GM23338 (cell line): ENCODE measurements at regions not wholly inside any gene's neighbourhood (a gene's known extent, or its start where the extent isn't known, plus 50 kb on each side); places are given as distances from the start of the nearest gene placed in this dataset.

Experiments used
- ATAC-seq: fragments of 200-7000 bp; cut with Tn5 transposase; 3 replicates; pipeline ENCODE4 v1.9.1; 2020
- DNase-seq: peaks from one replicate; pipeline ENCODE4 v3.0.0-alpha.2; 2015; ENCODE audit warnings: low spot score
- H2AFZ ChIP-seq: fragments of 200-600 bp; sonication (generic); 2 replicates; pipeline ENCODE4 v1.8.0; 2016; ENCODE audit warnings: antibody characterized with exemption, mild to moderate bottlenecking, moderate library complexity
- H3F3A ChIP-seq: fragments of 200-600 bp; sonication (generic); replicated peaks from 2 replicates; pipeline ENCODE4 v1.8.0; 2017; ENCODE audit warnings: antibody characterized with exemption, mixed run types, low read depth
- H3K27ac ChIP-seq: fragments of 200-600 bp; sonication (generic); 2 replicates; pipeline ENCODE4 v1.6.1; 2016; ENCODE audit warnings: low read depth
- H3K27me3 ChIP-seq: fragments of 200-600 bp; sonication (generic); 2 replicates; pipeline ENCODE4 v1.8.0; 2016; ENCODE audit warnings: mild to moderate bottlenecking, mixed run types, moderate library complexity; ENCODE audit not compliant: insufficient read depth
- H3K36me3 ChIP-seq: fragments of 200-600 bp; sonication (generic); 2 replicates; pipeline ENCODE4 v1.8.0; 2016; ENCODE audit warnings: mild to moderate bottlenecking; ENCODE audit not compliant: insufficient read depth
- H3K4me1 ChIP-seq: fragments of 200-600 bp; sonication (generic); 2 replicates; pipeline ENCODE4 v1.8.0; 2016; ENCODE audit warnings: mild to moderate bottlenecking, moderate library complexity; ENCODE audit not compliant: insufficient read depth
- H3K4me2 ChIP-seq: fragments of 200-600 bp; sonication (generic); 2 replicates; pipeline ENCODE4 v1.7.1; 2017; ENCODE audit warnings: mixed run types
- H3K4me3 ChIP-seq: fragments of 200-600 bp; sonication (generic); 2 replicates; pipeline ENCODE4 v1.6.1; 2016; ENCODE audit warnings: mixed run types
- H3K79me2 ChIP-seq: fragments of 200-600 bp; sonication (generic); replicated peaks from 2 replicates; pipeline ENCODE4 v1.8.0; 2017; ENCODE audit warnings: mild to moderate bottlenecking; ENCODE audit not compliant: insufficient read depth
- H3K9me2 ChIP-seq: fragments of 200-600 bp; sonication (generic); 2 replicates; pipeline ENCODE4 v1.8.0; 2017; ENCODE audit not compliant: insufficient read depth
- H4K20me1 ChIP-seq: fragments of 200-600 bp; sonication (generic); replicated peaks from 2 replicates; pipeline ENCODE4 v1.8.0; 2017; ENCODE audit warnings: mild to moderate bottlenecking; ENCODE audit not compliant: insufficient read depth
- H3K27ac Mint-ChIP-seq: 2 replicates; pipeline ENCODE4 v1.8.0; 2020; ENCODE audit warnings: inconsistent platforms, mild to moderate bottlenecking, moderate library complexity, mixed read lengths
- H3K27me3 Mint-ChIP-seq: 3 replicates; pipeline ENCODE4 v1.8.0; 2022; ENCODE audit warnings: low read depth, mild to moderate bottlenecking, moderate library complexity, mixed read lengths, inconsistent platforms; ENCODE audit not compliant: insufficient read depth, poor library complexity
- H3K36me3 Mint-ChIP-seq: 3 replicates; pipeline ENCODE4 v1.8.0; 2021; ENCODE audit warnings: low read depth, mild to moderate bottlenecking, inconsistent platforms, moderate library complexity, mixed read lengths
- H3K4me1 Mint-ChIP-seq: 3 replicates; pipeline ENCODE4 v1.8.0; 2020; ENCODE audit warnings: mild to moderate bottlenecking, inconsistent platforms, mixed read lengths
- H3K4me3 Mint-ChIP-seq: 3 replicates; pipeline ENCODE4 v1.8.0; 2021; ENCODE audit warnings: moderate library complexity, mild to moderate bottlenecking, inconsistent platforms, mixed read lengths
- H3K9me3 Mint-ChIP-seq: 3 replicates; pipeline ENCODE4 v1.8.0; 2020; ENCODE audit warnings: moderate library complexity, mild to moderate bottlenecking, inconsistent platforms, mixed read lengths
- CREB1 ChIP-seq: fragments of 250-450 bp; sonication (Bioruptor Pico); IDR thresholded peaks from 2 replicates; pipeline ENCODE4 v1.5.0; 2020; ENCODE audit warnings: low read depth, mild to moderate bottlenecking, moderate library complexity
- EZH2phosphoT487 ChIP-seq: fragments of 200-600 bp; sonication (generic); IDR thresholded peaks from one replicate; pipeline ENCODE4 v1.8.1; 2018; ENCODE audit warnings: antibody characterized with exemption; ENCODE audit not compliant: unreplicated experiment
- JUNB ChIP-seq: IDR thresholded peaks from one replicate; pipeline ENCODE4 v1.6.1; 2016; ENCODE audit warnings: antibody characterized with exemption; ENCODE audit not compliant: unreplicated experiment
- NANOG ChIP-seq: IDR thresholded peaks from 2 replicates; pipeline ENCODE4 v1.6.1; 2016; ENCODE audit warnings: antibody characterized with exemption, borderline replicate concordance
- STAT1 ChIP-seq: IDR thresholded peaks from one replicate; pipeline ENCODE4 v1.6.1; 2016; ENCODE audit warnings: antibody characterized with exemption; ENCODE audit not compliant: unreplicated experiment
- ZNF114 ChIP-seq: fragments of 250-450 bp; sonication (Bioruptor Pico); IDR thresholded peaks from 2 replicates; pipeline ENCODE4 v1.5.0; 2020; ENCODE audit warnings: mild to moderate bottlenecking, moderate library complexity
- ZNF331 ChIP-seq: fragments of 250-450 bp; sonication (Bioruptor Pico); IDR thresholded peaks from 2 replicates; pipeline ENCODE4 v1.5.0; 2020; ENCODE audit warnings: low read depth, mild to moderate bottlenecking, moderate library complexity
- TF ChIP-seq, protein P1 (sequence below): IDR thresholded peaks from 2 replicates; pipeline ENCODE4 v1.6.1; 2016; ENCODE audit warnings: antibody characterized with exemption
- TF ChIP-seq, protein P2 (sequence below), 2 experiments: fragments of 200-600 bp in 1 of 2; sonication (generic) in 1 of 2; conservative IDR thresholded peaks; 2 replicates each; pipeline versions ENCODE4 v1.5.1 to v1.6.1; 2016 to 2017; ENCODE audit warnings: antibody characterized with exemption in 2 of 2, low read depth in 2 of 2, mild to moderate bottlenecking in 2 of 2, moderate library complexity in 1 of 2
- TF ChIP-seq, protein P3 (sequence below): fragments of 250-450 bp; sonication (Bioruptor Pico); IDR thresholded peaks from 2 replicates; pipeline ENCODE4 v1.5.0; 2020; ENCODE audit warnings: mild to moderate bottlenecking, moderate library complexity

DNA sequence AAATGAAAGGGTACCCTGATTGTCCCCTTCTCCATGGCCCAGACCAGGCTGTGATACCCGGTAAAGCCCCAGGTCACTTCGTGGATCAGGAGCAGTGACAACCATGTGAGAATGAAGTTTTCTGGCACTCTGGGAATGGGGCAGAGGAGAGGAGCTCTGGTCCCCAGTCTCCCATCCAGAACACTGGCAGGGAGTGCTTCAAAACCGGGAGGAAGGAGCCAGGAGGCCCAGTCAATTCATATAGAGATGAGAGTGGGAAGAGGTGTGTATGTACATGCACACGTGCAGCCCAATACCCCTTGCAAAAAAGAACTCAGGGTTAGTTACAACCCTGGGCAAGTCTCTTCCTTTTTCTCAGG lies 101.4 kb upstream of the TLE3 start:
- Histone ChIP-seq H3K36me3 (no peaks in the 10 kb centered on the region), H3K27me3 (no peaks in the 10 kb centered on the region), H4K20me1 (no peaks in the 10 kb centered on the region), H3K27ac (no peak overlapping the region), H3K4me3 (no peak overlapping the region), H3K4me2 (no peak overlapping the region; the same call in 1 of the 2 replicates), H3K4me1 (peaks cover 7% of the 10 kb centered on the region; the same call in 1 of the 2 replicates), H3F3A (no peaks in the 10 kb centered on the region), H3K9me2 (no peaks in the 10 kb centered on the region; the same call in 1 of the 2 replicates), H2AFZ (no peak overlapping the region), H3K79me2 (no peaks in the 10 kb centered on the region)
- Mint-ChIP-seq H3K27me3 (peaks cover 20% of the 10 kb centered on the region), H3K4me1 (peaks cover 53% of the 10 kb centered on the region), H3K9me3 (no peaks in the 10 kb centered on the region), H3K27ac (no peak overlapping the region), H3K36me3 (no peaks in the 10 kb centered on the region), H3K4me3 (no peak overlapping the region)
- TF ChIP-seq JUNB: no peak
- no peak for TF ChIP-seq ZNF114 (CRISPR knock-in tag)
- ATAC-seq: no peak
- no peak for DNase-seq

DNA sequence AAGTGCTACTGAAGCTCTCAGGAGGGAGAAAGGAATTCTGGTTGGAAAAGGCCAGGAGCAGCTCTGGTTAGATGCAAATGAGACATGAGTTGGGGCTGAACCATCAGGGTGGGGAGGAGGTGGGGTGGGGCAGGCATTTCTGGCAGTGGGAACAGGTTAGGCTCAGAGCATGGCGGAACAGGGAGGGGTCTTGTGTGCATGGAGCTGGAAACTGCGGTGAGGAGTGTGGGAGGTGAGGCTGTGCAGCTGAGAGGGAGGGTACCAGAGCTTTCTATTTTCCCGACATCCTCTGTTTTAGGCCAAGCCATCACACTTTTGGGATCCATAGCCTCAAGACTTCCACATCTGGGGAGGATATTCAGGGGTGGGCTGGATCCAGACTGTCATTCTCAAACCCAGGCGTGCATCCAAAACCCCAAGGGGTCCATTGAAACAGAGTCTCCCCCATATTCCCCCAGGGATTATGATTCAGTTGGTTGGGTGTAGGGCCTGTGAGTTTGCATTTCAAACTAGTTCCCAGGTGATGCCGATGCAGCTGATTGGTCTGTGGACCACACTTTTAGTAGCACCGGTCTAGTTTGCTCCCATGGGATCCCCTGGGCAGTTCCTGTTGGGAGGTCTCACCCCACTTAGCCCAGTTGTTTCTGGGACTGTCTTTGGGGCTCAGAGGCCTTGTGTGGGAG lies 100.9 kb upstream of the TLE3 start:
- no peak overlapping the region for H3K4me2 ChIP-seq
- no peak overlapping the region for H3K4me3 ChIP-seq
- no peak for DNase-seq
- Mint-ChIP-seq H3K27me3 (peaks cover 18% of the 10 kb centered on the region), H3K27ac (no peak overlapping the region), H3K9me3 (no peaks in the 10 kb centered on the region), H3K36me3 (no peaks in the 10 kb centered on the region), H3K4me3 (no peak overlapping the region), H3K4me1 (peaks cover 49% of the 10 kb centered on the region)
- no peaks in the 10 kb centered on the region for H3F3A ChIP-seq
- H3K79me2 ChIP-seq: no peaks in the 10 kb centered on the region
- no peak for ATAC-seq
- H2AFZ ChIP-seq: no peak overlapping the region
- H3K27me3 ChIP-seq: no peaks in the 10 kb centered on the region
- no peak overlapping the region for H3K27ac ChIP-seq
- H3K9me2 ChIP-seq: no peaks in the 10 kb centered on the region; the same call in 1 of the 2 replicates
- H3K36me3 ChIP-seq: no peaks in the 10 kb centered on the region
- TF ChIP-seq, protein P1, sequence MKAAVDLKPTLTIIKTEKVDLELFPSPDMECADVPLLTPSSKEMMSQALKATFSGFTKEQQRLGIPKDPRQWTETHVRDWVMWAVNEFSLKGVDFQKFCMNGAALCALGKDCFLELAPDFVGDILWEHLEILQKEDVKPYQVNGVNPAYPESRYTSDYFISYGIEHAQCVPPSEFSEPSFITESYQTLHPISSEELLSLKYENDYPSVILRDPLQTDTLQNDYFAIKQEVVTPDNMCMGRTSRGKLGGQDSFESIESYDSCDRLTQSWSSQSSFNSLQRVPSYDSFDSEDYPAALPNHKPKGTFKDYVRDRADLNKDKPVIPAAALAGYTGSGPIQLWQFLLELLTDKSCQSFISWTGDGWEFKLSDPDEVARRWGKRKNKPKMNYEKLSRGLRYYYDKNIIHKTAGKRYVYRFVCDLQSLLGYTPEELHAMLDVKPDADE: no peak
- TF ChIP-seq, protein P2, sequence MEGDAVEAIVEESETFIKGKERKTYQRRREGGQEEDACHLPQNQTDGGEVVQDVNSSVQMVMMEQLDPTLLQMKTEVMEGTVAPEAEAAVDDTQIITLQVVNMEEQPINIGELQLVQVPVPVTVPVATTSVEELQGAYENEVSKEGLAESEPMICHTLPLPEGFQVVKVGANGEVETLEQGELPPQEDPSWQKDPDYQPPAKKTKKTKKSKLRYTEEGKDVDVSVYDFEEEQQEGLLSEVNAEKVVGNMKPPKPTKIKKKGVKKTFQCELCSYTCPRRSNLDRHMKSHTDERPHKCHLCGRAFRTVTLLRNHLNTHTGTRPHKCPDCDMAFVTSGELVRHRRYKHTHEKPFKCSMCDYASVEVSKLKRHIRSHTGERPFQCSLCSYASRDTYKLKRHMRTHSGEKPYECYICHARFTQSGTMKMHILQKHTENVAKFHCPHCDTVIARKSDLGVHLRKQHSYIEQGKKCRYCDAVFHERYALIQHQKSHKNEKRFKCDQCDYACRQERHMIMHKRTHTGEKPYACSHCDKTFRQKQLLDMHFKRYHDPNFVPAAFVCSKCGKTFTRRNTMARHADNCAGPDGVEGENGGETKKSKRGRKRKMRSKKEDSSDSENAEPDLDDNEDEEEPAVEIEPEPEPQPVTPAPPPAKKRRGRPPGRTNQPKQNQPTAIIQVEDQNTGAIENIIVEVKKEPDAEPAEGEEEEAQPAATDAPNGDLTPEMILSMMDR (conservative IDR thresholded peaks at IDR 0.05; ENCODE audit: low read depth in 2 of 2): no peak
- TF ChIP-seq CREB1 (CRISPR knock-in tag): no peak
- no peak for TF ChIP-seq NANOG
- TF ChIP-seq JUNB: no peak
- TF ChIP-seq ZNF331 (CRISPR knock-in tag): no peak
- TF ChIP-seq EZH2phosphoT487: no peak
- no peak for TF ChIP-seq ZNF114 (CRISPR knock-in tag)
- TF ChIP-seq STAT1: no peak
- TF ChIP-seq, protein P3, sequence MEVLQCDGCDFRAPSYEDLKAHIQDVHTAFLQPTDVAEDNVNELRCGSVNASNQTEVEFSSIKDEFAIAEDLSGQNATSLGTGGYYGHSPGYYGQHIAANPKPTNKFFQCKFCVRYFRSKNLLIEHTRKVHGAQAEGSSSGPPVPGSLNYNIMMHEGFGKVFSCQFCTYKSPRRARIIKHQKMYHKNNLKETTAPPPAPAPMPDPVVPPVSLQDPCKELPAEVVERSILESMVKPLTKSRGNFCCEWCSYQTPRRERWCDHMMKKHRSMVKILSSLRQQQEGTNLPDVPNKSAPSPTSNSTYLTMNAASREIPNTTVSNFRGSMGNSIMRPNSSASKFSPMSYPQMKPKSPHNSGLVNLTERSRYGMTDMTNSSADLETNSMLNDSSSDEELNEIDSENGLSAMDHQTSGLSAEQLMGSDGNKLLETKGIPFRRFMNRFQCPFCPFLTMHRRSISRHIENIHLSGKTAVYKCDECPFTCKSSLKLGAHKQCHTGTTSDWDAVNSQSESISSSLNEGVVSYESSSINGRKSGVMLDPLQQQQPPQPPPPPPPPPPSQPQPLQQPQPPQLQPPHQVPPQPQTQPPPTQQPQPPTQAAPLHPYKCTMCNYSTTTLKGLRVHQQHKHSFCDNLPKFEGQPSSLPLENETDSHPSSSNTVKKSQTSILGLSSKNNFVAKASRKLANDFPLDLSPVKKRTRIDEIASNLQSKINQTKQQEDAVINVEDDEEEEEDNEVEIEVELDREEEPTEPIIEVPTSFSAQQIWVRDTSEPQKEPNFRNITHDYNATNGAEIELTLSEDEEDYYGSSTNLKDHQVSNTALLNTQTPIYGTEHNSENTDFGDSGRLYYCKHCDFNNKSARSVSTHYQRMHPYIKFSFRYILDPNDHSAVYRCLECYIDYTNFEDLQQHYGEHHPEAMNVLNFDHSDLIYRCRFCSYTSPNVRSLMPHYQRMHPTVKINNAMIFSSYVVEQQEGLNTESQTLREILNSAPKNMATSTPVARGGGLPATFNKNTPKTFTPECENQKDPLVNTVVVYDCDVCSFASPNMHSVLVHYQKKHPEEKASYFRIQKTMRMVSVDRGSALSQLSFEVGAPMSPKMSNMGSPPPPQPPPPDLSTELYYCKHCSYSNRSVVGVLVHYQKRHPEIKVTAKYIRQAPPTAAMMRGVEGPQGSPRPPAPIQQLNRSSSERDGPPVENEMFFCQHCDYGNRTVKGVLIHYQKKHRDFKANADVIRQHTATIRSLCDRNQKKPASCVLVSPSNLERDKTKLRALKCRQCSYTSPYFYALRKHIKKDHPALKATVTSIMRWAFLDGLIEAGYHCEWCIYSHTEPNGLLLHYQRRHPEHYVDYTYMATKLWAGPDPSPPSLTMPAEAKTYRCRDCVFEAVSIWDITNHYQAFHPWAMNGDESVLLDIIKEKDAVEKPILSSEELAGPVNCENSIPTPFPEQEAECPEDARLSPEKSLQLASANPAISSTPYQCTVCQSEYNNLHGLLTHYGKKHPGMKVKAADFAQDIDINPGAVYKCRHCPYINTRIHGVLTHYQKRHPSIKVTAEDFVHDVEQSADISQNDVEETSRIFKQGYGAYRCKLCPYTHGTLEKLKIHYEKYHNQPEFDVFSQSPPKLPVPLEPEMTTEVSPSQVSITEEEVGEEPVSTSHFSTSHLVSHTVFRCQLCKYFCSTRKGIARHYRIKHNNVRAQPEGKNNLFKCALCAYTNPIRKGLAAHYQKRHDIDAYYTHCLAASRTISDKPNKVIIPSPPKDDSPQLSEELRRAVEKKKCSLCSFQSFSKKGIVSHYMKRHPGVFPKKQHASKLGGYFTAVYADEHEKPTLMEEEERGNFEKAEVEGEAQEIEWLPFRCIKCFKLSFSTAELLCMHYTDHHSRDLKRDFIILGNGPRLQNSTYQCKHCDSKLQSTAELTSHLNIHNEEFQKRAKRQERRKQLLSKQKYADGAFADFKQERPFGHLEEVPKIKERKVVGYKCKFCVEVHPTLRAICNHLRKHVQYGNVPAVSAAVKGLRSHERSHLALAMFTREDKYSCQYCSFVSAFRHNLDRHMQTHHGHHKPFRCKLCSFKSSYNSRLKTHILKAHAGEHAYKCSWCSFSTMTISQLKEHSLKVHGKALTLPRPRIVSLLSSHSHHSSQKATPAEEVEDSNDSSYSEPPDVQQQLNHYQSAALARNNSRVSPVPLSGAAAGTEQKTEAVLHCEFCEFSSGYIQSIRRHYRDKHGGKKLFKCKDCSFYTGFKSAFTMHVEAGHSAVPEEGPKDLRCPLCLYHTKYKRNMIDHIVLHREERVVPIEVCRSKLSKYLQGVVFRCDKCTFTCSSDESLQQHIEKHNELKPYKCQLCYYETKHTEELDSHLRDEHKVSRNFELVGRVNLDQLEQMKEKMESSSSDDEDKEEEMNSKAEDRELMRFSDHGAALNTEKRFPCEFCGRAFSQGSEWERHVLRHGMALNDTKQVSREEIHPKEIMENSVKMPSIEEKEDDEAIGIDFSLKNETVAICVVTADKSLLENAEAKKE: no peak
- H3K4me1 ChIP-seq: peaks cover 7% of the 10 kb centered on the region; the same call in 1 of the 2 replicates
- H4K20me1 ChIP-seq: no peaks in the 10 kb centered on the region
